ENCODE measurements at regions not wholly inside any gene's neighbourhood (a gene's known extent, or its start where the extent isn't known, plus 50 kb on each side); places are given as distances from the start of the nearest gene placed in this dataset.
A peak's percentile ranks its signal among the peaks of the same experiment; 100 is the strongest.

GRCh38 chr2:163877316-163877715 lies 141.5 kb upstream of the FIGN start:
- peak; percentile 55 for DNase-seq (ENCODE audit: low read depth, low spot score)
- no peak overlapping the region for H3K4me3 ChIP-seq (ENCODE audit: low read depth, low read length)
- in situ Hi-C loops (cut with HindIII; ENCODE audit: low sequenced_read_pairs): no loop called here
- no peak for TF ChIP-seq CTCF (IDR thresholded peaks at IDR 0.05; ENCODE audit: low read depth, low read length)

- no peak for DNase-seq (ENCODE audit: low read depth, low spot score)
- no peak for TF ChIP-seq CTCF (IDR thresholded peaks at IDR 0.05; ENCODE audit: low read depth, low read length)
- H3K4me3 ChIP-seq (ENCODE audit: low read depth, low read length): no peak overlapping the region
- in situ Hi-C loops (cut with HindIII; ENCODE audit: low sequenced_read_pairs): no loop called here
Measured at GRCh38 chr2:163863073-163863472, 127.3 kb upstream of the FIGN start.

- no peak for DNase-seq (ENCODE audit: low read depth, low spot score)
- no peak for TF ChIP-seq CTCF (IDR thresholded peaks at IDR 0.05; ENCODE audit: low read depth, low read length)
- in situ Hi-C loops (cut with HindIII; ENCODE audit: low sequenced_read_pairs): no loop called here
- H3K4me3 ChIP-seq (ENCODE audit: low read depth, low read length): no peak overlapping the region
Measured at GRCh38 chr2:163859951-163860350, 124.1 kb upstream of the FIGN start.

GRCh38 chr2:163856941-163857340 lies 121.1 kb upstream of the FIGN start:
- in situ Hi-C loops (cut with HindIII; ENCODE audit: low sequenced_read_pairs): no loop called here

GRCh38 chr2:163852616-163853015 lies 116.8 kb upstream of the FIGN start:
- DNase-seq (ENCODE audit: low read depth, low spot score): peak; percentile 16
- TF ChIP-seq CTCF (IDR thresholded peaks at IDR 0.05; ENCODE audit: low read depth, low read length): no peak
- H3K4me3 ChIP-seq (ENCODE audit: low read depth, low read length): no peak overlapping the region
- in situ Hi-C loops (cut with HindIII; ENCODE audit: low sequenced_read_pairs): no loop called here

More at GRCh38 chr2:163856941-163857340, 121.1 kb upstream of the FIGN start:
- TF ChIP-seq CTCF (IDR thresholded peaks at IDR 0.05; ENCODE audit: low read depth, low read length): no peak
- H3K4me3 ChIP-seq (ENCODE audit: low read depth, low read length): no peak overlapping the region
- DNase-seq (ENCODE audit: low read depth, low spot score): peak; percentile 13

GRCh38 chr2:163849756-163850435 lies 114.1 kb upstream of the FIGN start:
- DNase-seq (ENCODE audit: low read depth, low spot score): no peak
- no peak for TF ChIP-seq CTCF (IDR thresholded peaks at IDR 0.05; ENCODE audit: low read depth, low read length)
- in situ Hi-C loops (cut with HindIII; ENCODE audit: low sequenced_read_pairs): no loop called here

More at GRCh38 chr2:163849756-163850435, 114.1 kb upstream of the FIGN start:
- no peak overlapping the region for H3K4me3 ChIP-seq (ENCODE audit: low read depth, low read length)
